Ovary (tissue), 7 donors: ENCODE measurements at regions not wholly inside any gene's neighbourhood (a gene's known extent, or its start where the extent isn't known, plus 50 kb on each side); places are given as distances from the start of the nearest gene placed in this dataset.
A peak's percentile ranks its signal among the peaks of the same experiment; 100 is the strongest.

Source experiments
- DNase-seq, 5 donors: peaks; one replicate each; pipeline ENCODE4 v3.0.0-alpha.2; 2019 to 2020
- H3K27ac ChIP-seq, 2 donors: fragments of 200-600 bp; one replicate each; pipeline versions ENCODE4 v1.5.1 to v1.8.0; 2019 to 2022
- H3K27me3 ChIP-seq: fragments of 200-600 bp; one replicate; pipeline ENCODE4 v1.8.0; 2022
- H3K36me3 ChIP-seq: fragments of 200-600 bp; sonication (generic); one replicate; pipeline ENCODE4 v1.5.1; 2019
- H3K4me1 ChIP-seq: one replicate; pipeline ENCODE4 v1.8.1; 2013; ENCODE audit warnings: mild to moderate bottlenecking, moderate library complexity; ENCODE audit not compliant: insufficient read depth
- H3K4me3 ChIP-seq: fragments of 200-600 bp; sonication (generic); one replicate; pipeline ENCODE4 v1.5.1; 2017
- H3K9me3 ChIP-seq, 2 donors: fragments of 200-600 bp in 1 of 2; sonication (generic) in 1 of 2; one replicate each; pipeline versions ENCODE4 v1.5.1 to v1.8.1; 2013 to 2019; ENCODE audit warnings: mild to moderate bottlenecking in 1 of 2, moderate library complexity in 1 of 2
- EP300 ChIP-seq: sonication (generic); formaldehyde crosslinking; IDR thresholded peaks from one replicate; pipeline ENCODE4 v1.6.1; 2017; ENCODE audit warnings: antibody characterized with exemption
- POLR2A ChIP-seq: fragments of 450-650 bp; IDR thresholded peaks from one replicate; pipeline ENCODE4 v1.6.1; 2017; ENCODE audit warnings: antibody characterized with exemption, mild to moderate bottlenecking, moderate library complexity
- WGBS, 3 donors: extraction: QIAGEN DNeasy Blood & Tissue Kit in 1 of 3; methylation state at CpG; one replicate each; pipeline versions ENCODE4 v1.1.5 to v1.1.7; 2013 to 2017; 5-methylcytosine and 5-hydroxymethylcytosine counted together
- intact Hi-C, 4 donors: fragments of 100-400 bp; cut with DNase I; formaldehyde crosslinking; loops; one replicate each; pipeline versions ENCODE4 v1.11.0 to v1.15.1; 2022 to 2023
- TF ChIP-seq, protein P1 (sequence below), 3 donors: fragments of 450-650 bp in 2 of 3; fragments of 200-600 bp in 1 of 3; IDR thresholded peaks; one replicate each; pipeline versions ENCODE4 v1.5.1 to v1.8.0; 2016 to 2022; ENCODE audit warnings: antibody characterized with exemption in 3 of 3, mild to moderate bottlenecking in 1 of 3
- donor health status: DM: no; HTN: no; CAD: no; lungs with moderate emphysema.
- donor health status: DM: no; HTN: no; CAD: no.
- donor health status: Bipolar disorder and iron deficiency.
- donor health status: DM: no; HTN: no; CAD: no.
- donor health status: DM: yes; HTN: yes; CAD: no.

DNA sequence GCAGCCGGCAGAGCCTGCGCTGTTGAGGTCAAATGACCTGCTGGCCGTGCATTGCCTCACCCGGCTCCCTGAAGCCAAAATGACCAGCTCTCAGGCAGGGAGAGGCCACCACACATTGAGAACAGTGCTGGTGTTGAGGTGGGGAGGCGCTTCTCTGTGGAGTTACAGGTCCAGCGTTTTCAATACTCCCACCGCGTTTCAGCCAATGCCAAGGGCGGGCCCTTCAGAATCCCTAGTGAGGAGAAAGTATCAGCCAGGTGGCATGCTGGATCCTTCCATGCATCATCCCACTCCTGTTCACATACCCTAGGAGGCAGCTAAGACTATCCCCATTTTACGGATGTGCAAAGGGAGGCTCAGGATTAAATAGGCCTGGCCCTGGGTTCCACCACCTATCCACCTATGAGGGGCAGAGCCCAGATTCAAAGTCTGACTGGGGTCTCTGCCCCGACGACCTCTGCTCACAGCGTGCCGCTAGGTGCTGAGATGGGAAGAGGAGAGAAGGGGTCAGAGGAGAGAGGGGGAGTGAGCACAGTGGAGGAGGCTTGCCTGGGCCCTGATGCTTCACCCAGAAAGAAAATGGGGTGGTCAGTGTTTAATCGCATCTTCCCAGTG lies 137.6 kb upstream of the ID2 start:
- Histone ChIP-seq H3K4me1 (peaks cover 3% of the 10 kb centered on the region), H3K9me3 (no peaks in the 10 kb centered on the region), H3K27me3 (no peaks in the 10 kb centered on the region), H3K27ac (no peak overlapping the region), H3K36me3 (no peaks in the 10 kb centered on the region), H3K4me3 (no peak overlapping the region)
- TF ChIP-seq, protein P1, sequence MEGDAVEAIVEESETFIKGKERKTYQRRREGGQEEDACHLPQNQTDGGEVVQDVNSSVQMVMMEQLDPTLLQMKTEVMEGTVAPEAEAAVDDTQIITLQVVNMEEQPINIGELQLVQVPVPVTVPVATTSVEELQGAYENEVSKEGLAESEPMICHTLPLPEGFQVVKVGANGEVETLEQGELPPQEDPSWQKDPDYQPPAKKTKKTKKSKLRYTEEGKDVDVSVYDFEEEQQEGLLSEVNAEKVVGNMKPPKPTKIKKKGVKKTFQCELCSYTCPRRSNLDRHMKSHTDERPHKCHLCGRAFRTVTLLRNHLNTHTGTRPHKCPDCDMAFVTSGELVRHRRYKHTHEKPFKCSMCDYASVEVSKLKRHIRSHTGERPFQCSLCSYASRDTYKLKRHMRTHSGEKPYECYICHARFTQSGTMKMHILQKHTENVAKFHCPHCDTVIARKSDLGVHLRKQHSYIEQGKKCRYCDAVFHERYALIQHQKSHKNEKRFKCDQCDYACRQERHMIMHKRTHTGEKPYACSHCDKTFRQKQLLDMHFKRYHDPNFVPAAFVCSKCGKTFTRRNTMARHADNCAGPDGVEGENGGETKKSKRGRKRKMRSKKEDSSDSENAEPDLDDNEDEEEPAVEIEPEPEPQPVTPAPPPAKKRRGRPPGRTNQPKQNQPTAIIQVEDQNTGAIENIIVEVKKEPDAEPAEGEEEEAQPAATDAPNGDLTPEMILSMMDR (IDR thresholded peaks at IDR 0.05), result no peak
- TF ChIP-seq EP300 (no peak), POLR2A (no peak)
- peak in 3 of 5 donors; percentile 4 to 16 (median 16) for DNase-seq
- intact Hi-C loops, result no loop called here
- whole genome bisulfite sequencing, 3 donors, result 84 to 92% (median 88%) methylated on average over 15 of the region's 15 CpGs

DNA sequence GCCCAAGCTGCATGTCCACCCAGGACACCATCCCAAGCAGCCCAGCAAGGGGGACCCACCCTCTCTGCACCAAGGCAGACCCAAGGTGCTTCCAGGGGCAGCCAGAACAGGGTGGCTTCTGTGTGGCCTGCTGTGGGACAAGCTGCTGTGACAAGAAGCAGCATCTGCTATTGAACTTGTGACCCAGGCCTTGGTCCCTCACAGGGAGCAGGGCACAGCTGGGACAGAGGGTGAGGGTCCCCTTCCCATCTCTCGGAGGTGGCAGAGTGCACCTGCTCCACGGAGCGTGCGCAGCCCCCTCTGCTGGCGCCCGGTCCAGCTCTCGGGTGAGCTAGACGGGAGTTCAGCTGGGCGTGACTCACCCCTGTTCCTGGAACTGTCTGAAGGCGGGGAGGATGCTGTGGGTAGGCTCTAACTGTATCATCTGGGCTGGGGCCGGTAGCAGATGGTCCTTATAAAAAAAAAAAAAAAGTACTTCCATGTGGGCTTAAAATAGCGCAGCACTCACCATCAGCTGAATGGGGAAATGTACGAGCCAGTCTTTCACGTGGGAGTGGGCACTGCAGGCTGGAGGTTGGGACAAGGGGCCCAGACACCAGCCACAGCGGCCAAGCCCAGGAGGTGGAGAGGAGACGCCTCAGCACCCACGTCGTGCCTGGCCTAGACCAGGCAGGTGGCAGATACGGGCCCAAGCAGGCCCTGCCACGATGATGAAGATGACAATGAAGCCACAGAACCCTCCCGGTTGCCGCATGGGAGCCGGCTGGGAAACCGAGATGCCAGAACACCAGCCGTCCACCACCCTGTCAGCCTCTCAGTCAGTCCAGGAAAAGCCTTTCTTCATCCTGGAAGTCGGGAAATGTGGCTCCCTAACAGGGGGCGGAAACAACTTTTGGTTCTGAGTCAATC lies 136.8 kb upstream of the ID2 start:
- TF ChIP-seq, protein P1 (IDR thresholded peaks at IDR 0.05), result peak in 2 of 3 donors; percentile 26 to 47
- no peak for TF ChIP-seq EP300
- WGBS, 3 donors, result 38 to 43% (median 39%) methylated on average over 27 of the region's 27 CpGs
- Histone ChIP-seq H3K27me3 (no peaks in the 10 kb centered on the region), H3K36me3 (no peaks in the 10 kb centered on the region), H3K9me3 (no peaks in the 10 kb centered on the region), H3K4me3 (no peak overlapping the region), H3K4me1 (peaks cover 3% of the 10 kb centered on the region), H3K27ac (no peak overlapping the region)
- intact Hi-C loops, result no loop called here
- DNase-seq, result peak; percentile 75 to 85 (median 77)

DNA sequence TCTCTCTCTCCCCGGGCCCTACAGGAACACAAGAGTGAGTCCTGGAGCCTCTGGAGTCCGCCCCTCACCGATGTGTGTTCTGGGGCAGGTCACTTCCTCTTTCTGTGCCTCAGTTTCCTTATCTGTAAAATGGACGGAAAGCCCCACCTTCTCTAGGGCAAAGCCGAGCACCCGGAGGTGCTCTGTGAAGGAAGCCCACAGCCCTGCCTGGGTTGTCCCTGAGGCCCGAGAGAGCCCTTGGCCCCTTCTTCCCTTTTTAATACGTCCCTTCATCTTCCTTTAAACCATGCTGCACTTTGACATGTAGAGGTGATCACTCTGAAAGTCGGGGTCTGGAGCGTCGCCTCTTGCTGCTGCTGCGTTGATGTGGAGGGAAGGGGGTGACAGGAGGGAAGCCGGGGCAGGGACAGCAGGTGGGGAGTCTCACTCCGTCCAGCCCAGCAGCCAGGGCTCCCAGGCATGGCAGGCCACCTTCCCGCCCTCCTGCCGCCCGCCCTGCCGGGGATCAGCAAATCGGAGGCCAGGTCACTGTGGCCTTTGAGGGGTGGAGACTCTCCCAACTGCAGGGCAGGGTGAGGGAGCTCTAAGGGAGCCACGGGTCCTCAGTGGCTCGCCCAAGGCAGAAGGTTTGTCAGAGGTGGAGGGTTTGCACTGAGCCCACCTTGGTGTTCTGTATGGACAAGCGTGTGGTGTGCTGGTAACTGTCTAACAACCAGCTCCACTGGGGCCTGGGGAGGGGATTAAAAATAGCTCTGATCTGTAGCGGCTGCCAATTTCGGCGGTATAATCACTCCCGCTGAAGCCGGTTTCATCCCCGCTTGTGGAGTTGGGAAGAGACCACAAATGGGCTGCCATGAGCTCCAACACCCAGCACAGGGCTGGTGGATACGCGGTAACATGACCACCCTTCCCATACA lies 135.9 kb upstream of the ID2 start:
- H3K9me3 ChIP-seq, result no peaks in the 10 kb centered on the region
- H3K27me3 ChIP-seq, result no peaks in the 10 kb centered on the region
- no peak overlapping the region for H3K4me3 ChIP-seq
- TF ChIP-seq POLR2A (no peak), EP300 (no peak)
- TF ChIP-seq, protein P1 (IDR thresholded peaks at IDR 0.05), result no peak
- H3K4me1 ChIP-seq, result peaks cover 3% of the 10 kb centered on the region
- peak in 2 of 5 donors; percentile 14 for DNase-seq
- WGBS, 3 donors, result 90 to 94% (median 93%) methylated on average over 29 to 30 of the region's 30 CpGs
- H3K27ac ChIP-seq, result no peak overlapping the region
- H3K36me3 ChIP-seq, result no peaks in the 10 kb centered on the region
- intact Hi-C loops, result no loop called here

DNA sequence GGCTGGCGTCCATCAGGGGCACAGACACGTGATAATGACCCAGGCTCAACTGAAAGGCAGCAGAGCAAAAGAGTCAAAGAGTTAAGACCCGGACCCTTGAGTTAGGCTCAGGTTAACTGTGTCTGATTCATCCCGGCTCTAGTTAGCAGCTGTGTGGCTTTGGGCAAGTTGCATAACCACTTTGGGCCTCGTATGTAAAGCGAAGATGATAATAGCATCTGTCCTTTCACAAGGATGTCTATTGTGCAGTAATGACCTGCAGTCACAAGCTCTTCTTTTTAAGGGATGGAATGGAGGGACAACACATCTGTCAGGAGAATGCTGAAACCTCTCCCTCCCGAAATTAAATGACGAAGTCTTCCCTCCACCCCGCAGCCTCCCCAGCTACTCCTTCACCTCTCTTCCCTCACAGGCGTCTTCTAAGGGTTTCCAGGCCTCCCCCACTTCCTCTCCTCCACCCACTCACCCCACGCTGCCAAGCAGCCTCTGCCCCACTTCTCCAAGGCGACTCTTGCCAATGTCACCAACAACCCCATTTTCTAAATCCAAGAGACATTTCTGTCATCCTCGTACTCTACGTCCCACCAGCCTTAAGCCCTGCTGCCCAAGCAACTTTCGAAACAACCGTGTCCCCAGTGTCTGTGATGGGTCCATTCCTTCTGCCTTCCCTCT lies 135.1 kb upstream of the ID2 start:
- Histone ChIP-seq H3K36me3 (no peaks in the 10 kb centered on the region), H3K9me3 (no peaks in the 10 kb centered on the region), H3K27me3 (no peaks in the 10 kb centered on the region), H3K4me1 (peaks cover 3% of the 10 kb centered on the region), H3K27ac (no peak overlapping the region), H3K4me3 (no peak overlapping the region)
- WGBS, 3 donors, result 85 to 88% (median 87%) methylated on average over 16 of the region's 16 CpGs
- intact Hi-C loops, result no loop called here
- TF ChIP-seq, protein P1 (IDR thresholded peaks at IDR 0.05), result no peak
- TF ChIP-seq EP300 (no peak), POLR2A (no peak)
- peak in 2 of 5 donors; percentile 9 to 12 for DNase-seq
